GM18868 (cell line): ENCODE measurements at regions not wholly inside any gene's neighbourhood (a gene's known extent, or its start where the extent isn't known, plus 50 kb on each side); places are given as distances from the start of the nearest gene placed in this dataset.
"Not testable (repeated sequence)": the region's sequence is repeated elsewhere in the genome, so short reads cannot be mapped to it uniquely, and the experiment has no call there.

ENCODE experiments used
- ATAC-seq: cut with Tn5 transposase; IDR thresholded peaks from one replicate; pipeline ENCODE4 v1.9.1; 2021; ENCODE audit warnings: mild to moderate bottlenecking, moderate library complexity; ENCODE audit not compliant: unreplicated experiment

DNA sequence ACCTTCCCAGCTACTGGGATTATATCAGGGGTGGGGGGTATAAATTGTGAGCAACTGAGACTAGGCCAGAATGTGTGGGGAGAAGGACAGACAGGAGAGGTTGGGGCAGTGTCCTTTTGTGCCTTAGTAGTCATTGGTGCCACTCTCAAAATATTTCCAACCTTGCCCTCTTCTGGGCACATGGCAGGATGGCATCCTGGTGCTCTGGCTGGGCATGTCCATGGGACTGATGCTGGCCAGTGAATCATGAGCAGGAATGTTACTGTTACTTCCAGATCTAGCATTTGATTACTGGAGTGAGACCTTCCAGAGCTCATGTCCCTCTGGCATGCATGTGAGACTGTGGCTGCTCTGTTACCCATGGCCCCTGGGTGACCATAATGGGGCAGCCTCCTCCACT is 151.2 kb downstream of the MATN1 start:
- ATAC-seq, result no peak

DNA sequence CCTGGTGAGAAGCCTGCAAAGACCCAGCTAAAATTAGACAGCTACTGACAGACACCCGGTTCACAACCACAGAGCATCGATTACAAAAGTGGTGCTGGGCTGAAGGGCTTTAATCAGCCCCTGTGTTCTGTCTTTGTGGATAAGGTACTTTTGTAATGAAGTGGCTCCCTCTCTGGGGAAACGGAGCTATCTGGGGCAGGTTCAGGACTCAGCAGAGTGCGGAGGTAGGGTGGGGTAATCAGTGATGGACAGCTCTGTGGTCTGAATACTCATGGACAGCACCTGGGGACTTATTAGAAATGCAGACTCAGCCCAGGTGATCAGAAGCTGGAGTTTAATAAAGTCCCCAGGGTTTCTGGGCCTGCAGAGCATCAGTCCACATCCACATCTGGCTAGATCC is 152.0 kb downstream of the MATN1 start:
- ATAC-seq, result no peak

DNA sequence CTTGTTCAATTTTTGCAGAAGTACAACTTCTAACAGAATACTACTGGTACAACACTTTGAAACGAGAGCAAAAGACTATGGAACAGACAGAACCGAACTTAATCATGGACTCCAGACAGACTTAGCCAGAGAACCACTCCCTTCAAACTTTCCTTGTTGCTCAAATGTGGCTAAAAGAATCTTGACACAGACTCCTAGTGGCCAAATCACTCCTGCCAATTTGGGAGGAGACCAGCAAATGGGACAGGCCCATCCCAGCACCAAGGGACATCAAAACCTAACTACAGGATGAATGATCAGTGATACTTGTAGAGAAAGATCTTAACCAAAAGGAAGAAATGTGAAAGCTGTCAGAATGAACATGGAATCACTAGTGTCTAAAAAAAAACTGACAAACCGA is 154.0 kb downstream of the MATN1 start:
- ATAC-seq, result no peak

DNA sequence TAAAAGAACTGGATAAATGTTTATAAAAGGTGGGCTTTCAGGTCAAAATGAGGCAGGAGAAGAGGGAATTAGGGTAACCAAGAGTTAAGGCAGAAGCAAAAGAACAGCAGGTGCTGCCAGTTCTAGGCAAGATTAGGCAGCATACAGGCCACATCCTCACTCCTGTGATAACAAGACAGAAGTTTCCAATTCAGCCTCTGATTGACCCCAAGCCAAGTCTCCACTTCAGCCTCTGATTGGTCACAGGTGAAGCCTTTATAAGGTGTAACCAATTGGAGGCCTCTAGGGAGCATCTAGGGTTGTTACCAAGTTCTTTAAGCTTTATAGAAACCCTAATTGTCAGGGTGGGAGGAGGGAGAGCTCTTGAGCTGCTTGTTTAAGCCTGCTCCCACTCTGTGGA is 160.8 kb downstream of the MATN1 start:
- ATAC-seq, result no peak

DNA sequence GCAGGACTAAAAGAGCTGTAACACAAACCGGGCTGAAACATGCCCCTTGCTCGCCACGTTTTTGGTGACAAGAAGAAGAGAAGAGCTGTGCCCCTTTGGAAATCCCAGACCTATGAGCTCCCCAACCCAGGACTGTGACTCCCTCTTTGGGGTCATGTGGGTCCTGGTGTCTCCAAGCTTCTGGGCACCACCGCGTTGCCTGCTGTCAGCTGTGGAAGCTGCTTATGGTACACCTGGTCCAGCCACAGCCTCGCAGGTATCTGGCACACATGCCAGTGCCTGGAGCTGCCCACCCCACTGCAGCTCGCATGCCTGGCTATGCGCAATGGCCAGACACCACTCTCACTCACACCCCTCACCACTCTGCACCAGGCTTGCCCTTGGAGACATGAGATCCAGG is 171.8 kb downstream of the MATN1 start:
- ATAC-seq, result no peak

DNA sequence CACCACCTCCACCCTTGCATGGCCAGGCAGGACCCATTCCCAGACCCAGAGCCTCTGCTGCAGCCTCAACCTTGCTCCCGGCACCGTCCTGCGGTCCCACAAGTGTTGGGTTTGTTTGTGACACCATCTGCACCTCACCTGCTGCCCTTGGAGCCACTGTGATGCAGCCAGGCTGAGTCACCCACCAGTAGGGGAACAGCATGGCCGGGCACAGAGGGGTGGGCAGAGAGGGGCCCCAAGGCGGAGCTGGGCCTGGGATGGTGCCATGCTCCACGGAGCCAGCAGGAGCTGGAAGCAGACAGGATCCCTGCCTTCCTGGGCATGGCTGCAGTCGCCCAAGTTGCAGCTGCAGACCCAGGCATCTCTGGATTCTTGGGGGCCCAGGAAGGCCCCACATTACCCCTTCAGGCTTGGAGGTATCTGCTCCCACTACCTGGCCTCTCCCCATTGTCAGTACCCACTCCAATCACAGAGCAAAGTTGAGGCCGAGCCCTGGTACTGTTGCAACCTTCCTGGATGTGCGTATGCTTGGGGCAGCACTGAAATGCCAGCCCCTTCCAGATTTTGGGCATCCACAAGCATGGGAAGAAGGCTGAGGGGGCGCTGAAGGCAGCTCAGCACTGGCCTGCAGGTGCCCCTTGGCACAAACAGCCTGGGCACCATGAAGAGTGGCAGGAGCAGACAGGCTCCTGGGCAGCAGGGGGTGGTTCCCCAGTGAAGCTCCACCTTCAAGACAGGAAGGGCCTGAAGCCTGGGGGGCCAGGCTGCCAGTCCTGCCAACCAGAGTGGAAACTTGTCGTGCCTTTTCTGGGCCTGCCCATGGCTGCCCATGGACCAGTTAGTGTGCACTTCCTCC is 172.8 kb downstream of the MATN1 start:
- ATAC-seq, result no peak

DNA sequence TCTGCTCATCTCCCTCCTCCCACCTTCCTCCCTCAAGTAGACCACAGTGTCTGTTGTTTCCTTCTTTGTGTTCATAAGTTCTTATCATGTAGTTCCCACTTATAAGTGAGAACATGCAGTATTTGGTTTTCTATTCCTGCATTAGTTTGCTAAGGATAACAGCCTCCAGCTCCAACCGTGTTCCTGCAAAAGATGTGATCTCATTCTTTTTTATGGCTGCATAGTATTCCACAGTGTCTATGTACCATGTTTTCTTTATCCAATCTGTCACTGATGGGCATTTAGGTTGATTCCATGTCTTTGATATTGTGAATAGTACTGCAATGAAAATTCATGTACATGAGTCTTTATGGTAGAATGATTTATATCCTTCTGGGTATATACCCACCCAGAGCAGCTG is 173.5 kb downstream of the MATN1 start:
- ATAC-seq, result not testable (repeated sequence)

DNA sequence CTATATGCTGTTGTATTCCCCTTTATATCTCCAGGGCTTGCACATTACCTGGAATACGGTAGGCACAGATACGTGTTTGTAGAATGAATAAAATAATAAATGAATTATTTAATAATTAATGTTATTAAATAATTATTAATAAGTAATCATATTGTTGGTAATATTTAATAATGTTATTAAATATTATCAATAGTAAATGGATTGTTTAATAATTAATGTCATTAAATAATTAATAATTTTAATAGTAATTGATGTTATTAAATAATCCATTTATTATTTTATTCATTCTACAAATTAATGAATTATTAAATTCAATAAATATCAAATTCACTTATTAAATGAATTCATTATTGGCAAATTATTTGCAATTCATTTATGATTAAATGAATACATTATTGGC is 175.1 kb downstream of the MATN1 start:
- no peak for ATAC-seq

DNA sequence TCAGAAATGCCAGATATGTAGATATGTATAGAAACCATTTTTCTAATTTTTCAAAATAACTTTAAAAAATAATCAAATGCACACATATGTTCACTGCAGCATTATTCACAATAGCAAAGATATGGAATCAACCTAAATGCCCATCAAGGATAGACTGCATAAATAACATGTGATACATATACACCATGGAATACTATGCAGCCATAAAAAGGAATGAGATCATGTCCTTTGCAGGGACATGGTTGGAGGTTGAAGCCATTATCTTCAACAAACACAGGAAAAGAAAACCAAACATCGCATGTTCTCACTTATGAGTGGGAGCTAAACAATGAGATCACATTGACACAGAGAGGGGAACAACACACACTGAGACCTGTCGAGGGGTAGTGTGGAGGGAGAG is 176.1 kb downstream of the MATN1 start:
- not testable (repeated sequence) for ATAC-seq

DNA sequence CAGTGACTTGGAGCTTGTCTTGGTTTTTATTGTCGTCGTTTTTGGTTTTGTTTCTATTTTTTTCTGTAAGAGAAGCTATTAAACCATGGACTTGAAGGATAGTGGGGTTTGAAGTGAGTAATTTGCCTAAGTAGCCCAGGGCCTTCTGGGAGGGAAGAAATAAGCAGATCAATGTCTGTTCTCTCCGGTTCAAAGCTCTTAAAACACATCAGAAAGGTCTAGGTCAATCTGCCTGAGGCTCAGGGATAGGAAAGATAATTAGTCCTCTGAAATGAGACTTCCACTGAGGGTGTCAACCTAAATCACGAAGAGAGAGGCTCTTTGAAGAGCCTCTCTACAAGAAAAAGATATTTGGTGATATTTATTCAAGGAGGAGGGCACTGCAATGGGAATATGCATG is 178.0 kb downstream of the MATN1 start:
- no peak for ATAC-seq

DNA sequence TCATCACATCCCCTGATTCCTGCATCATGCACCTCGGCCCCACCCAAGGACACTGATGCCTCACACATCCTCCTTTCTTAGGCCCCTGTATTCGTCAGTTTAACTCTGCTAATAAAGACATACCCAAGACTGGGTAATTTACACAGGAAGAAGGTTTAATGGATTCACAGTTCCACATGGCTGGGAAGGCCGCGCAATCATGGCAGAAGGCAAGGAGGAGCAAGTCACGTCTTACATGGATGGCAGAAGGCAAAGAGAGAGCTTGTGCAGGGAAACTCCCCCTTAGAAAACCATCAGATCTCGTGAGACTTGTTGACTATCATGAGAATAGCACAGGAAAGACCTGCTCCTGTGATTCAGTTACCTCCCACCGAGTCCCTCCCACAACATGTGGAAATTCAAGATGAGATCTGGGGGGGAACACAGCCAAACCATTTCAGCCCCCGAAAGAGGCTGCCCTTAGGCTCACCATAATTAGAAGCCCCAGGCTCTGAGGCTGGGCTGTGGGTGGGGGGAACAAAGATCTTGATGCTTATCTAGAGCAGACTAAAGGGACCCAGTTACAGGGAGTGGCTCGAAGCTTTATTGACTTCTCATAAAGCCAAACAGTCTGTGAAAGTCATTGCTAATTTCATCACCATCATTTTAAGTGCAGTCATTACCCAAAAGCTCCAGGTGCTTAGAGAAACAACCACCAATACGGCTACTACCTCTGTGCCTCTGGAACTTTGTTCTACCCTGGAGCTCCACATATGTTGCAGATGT is 181.5 kb downstream of the MATN1 start:
- no peak for ATAC-seq

DNA sequence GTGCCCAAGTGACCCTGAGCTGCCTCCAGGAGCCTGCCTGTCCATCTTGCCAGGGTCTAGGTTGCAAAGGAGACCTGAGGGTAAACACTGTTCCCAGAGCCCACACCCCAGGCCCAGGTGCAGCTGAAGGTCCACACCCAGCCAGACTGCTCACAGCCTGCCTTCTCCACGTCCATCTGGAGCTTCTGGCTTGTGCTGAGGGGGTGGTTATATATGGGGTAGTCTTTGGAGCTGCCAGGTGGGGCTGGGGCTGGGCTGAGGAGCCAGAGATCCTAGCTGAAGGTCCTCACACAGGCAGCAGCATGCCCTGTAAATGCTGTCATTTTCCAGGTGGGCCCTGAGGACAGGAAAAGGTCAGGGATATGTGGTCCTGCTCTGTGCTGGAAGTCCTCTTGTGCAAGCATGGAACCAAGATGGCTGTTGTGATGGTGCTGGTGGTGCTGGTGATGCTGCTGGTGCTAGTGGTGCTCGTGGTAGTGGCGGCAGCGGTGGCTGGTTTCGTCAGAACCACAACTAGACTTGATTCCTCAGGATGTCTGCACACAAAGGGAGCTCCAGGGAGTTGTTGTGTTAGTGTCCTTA is 182.7 kb downstream of the MATN1 start:
- no peak for ATAC-seq

DNA sequence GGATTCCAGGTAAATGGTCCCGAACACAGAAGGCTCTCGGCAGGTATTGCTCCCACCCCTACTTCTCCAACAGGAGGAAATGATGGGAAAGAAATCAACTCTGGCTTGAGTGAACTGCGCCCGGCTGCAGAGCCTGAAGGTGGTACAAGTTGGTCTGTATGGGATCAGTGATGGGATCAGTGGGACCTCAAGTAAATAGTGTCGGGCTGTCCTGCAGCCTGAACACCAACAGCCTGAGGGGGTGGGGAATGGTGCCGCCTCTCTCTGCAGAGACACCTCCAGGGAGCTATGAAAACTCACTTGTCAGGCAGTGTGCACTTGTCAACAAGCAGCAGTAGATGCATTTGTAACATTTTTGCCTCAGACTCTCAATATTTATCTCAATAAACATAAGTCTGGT is 183.5 kb downstream of the MATN1 start:
- ATAC-seq, result no peak

DNA sequence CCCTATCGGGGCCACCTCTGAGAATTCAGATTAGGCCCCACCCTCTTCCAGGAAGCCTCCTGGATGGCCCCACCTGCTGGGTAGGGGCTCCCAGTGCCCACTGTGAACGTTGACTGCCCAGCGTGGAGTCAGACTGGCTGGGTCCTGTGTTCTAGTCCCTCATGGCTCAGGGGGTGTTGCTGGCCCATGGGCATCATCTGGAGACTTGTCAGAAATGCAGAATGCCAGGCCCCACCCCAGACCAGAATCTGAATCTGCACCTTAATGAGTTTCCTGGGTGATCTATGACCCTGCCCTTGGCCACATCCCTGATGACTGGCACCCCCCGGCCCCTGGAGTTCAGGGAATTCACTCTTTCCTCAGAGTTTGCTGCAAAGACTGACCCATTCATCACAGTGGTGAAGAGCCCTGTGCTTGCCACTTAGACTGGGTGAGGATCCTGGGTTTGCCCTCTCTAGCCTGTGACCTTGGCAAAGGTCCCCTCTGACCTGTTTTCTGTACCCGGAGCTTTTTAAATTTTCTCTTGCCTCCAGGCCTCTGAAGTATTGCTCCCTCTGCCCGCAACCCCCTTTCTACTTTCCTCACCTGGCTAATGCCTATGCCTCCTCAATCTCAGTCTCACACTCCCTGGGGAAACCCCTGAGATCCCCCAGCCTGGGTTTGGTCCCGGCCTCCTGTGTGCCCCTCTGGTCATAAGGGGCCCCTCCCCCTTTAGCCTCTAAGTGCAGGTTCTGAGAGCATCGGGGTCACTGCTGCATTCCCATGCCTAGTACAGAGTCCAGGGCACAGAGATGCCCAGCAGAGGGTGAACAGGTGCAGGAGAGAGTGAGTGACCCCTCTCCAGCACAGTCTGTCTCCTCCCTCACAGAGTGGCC is 184.2 kb downstream of the MATN1 start:
- ATAC-seq, result no peak

DNA sequence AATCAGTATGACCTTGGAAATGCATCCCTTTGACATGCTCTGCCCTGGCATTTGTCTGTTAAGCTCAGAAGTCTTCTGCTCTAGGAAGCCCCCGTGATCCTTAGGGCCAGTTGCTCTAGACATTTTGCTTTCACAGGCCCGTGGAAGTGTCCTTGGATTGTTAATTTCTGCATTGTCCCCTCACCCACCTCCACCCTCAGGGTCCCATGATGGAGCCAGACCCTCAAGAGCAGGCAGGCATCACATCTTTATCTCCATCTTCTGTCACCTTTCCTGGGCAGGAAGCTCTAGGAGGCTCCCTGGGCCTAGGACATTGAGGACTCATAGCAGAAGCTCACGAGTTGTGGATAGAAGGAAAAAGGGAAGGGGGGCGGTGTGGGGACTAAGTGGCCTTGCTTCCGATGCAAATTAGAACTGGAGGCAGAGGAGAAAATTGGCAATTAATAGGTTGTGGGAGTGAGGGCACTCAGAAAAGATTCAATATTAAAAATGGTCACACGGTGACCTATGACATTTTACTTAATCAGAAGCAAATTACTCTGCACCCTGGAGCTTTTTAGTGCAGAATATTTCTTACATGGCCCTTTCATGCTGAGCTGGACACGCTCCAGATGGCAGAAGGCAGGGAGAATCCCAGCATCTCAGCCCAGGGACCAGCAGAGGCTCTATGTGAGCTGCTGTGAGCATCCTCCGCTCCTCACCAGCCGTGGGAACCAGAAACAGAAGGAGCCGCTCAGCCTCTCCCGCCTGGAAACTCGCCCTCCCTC is 185.0 kb downstream of the MATN1 start:
- no peak for ATAC-seq

DNA sequence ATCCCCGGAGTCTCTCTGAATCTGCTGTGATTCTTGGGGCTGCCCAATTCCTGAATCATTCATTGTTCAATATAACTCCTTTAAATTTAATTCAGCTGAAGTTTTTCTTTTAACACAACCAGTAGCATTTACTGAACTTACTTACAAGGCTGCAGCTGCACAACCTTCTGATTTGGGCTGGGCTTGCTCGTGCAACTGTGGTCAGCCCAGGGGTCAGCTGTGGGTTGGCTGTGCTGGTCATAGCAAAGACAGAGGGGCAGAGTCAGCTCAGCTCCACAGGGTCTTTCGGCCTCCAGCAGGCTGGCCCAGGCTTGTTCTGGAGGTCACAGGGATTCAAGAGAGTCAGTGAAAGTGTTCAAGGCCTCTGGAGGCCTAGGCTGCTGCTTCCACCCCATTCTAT is 186.1 kb downstream of the MATN1 start:
- no peak for ATAC-seq

DNA sequence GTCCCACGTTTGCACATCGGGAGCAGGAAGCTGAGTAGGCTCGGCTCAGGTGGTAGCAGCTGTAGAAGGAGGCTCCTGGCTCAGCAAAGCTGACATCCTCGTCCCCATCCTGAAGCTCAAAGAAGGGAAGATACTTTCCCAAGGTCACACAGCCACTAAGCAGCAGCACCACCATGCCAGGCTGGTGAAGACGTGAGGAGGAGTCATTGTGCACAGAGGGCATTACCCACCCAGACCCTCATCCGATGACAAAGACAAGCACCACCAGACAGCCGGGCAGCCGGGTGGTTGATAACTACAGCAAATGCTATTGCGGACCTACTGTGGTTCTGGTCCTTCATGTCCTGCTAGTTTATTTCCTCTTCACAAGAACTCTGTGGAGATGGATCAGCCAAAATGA is 186.9 kb downstream of the MATN1 start:
- no peak for ATAC-seq

DNA sequence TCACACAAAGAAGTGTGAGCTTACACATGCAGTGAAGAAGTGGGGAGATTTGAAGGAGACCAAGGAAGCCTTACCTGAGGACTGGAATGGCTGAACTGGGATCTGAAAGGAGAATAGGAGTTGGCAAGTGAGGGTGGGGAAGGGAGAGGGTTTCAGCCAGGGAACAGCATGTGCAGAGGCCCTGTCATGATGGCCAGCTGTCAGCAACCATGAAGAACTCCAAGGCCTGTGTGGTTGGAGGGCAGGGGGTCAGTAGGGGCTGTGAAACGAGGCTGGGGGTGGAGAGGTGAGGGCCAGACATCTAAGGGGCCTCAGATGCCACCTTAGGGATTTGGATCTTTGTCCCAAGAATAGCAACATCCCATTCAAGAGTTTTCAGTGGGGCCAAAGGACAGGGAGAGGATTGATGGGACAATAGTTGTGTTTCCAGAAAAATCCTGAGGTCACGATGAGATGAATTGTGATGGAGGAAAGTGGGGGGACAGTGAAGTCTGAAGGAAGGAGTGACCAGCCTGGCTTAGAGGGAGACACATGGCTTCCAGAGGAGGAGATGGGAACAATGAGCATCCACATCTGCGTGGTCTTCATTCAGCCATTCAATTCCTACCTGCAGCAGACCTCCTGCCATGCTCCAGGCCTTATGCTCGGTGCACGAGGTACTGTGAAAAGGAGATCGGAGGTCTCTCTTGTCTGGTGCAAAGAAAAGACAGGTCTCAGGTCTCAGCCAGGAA is 187.6 kb downstream of the MATN1 start:
- no peak for ATAC-seq

DNA sequence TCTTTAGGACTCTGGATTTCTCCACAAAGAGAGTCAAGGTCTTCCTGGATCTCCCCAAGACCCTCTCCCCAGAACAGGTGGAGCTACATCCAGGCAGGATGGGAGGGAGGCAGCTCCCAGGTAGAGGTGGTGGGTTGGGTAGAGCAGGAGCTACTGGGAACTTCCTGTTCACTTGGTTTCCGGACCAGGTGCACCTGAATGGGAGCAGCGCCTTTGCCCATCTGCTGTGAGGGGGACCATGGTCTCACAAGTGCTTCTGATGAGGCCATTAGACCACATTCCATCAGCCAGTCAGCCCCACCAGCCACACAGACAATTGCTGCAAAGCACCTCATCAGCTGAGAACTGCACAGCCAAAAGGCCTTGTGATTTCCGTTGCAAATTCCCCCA is 188.8 kb downstream of the MATN1 start:
- ATAC-seq, result no peak
